UCSD-AML1 (cell line): ENCODE measurements at regions not wholly inside any gene's neighbourhood (a gene's known extent, or its start where the extent isn't known, plus 50 kb on each side); places are given as distances from the start of the nearest gene placed in this dataset.
"Not testable (repeated sequence)": the region's sequence is repeated elsewhere in the genome, so short reads cannot be mapped to it uniquely, and the experiment has no call there.

Source experiments
- DNase-seq: peaks from one replicate; lab custom pipeline; 2025; ENCODE audit not compliant: unreplicated experiment; lab: John Stamatoyannopoulos, UW

DNA sequence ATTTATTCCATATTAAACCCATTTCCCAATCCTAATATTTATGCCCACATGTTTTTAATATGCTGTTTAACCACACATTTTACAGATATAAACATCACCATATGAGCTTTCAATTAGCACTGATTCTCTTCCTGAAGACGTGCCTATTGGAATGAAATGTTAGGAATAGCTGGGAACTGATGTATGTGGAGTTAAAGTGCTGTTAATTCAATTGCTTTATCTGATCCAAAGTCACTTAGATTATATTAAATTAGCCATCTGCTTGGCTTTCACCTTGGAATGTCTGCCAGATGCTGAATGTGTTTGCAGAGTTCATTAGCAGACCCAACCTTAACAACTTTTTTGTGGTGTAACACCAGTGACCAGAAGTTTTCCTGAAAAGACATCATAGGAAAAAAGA, 942.9 kb upstream of the KLHL29 start:
- no peak for DNase-seq

DNA sequence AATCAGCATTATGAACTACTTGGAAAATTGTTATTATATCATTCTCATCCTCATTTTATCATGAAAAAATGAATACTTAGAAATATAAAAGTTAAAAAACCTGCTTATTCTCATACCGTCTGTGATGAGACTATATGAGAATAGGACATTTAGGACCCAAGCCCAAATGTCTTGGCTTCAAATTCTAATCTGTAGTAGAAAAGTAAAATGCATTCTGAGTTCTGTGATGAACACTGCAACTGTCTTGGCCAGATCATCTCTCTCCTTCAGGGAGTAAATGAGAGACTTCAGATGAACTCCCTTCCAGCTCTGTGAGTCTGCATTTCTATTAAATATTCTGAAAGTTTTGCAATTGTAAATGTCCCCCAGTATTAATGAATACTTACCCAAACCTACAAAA, 940.7 kb upstream of the KLHL29 start:
- DNase-seq, result no peak

DNA sequence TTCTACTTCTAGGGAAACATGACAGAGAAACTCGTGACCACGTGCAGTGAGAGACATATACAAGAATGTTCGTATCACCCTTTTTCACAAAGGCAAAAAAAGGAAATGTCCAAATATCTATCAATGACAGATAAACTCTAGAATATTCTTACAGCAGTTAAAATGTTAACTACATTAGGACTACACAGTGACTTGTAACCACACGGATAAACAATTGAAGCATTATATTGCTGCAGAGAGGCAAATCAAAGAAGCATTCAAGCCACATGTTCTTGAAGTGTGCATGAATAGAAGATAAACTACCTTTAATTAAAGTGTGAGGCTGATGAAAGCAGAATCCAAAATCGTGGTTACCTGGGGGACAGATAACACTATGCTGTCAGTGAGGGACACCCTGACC, 935.3 kb upstream of the KLHL29 start:
- DNase-seq, result no peak

DNA sequence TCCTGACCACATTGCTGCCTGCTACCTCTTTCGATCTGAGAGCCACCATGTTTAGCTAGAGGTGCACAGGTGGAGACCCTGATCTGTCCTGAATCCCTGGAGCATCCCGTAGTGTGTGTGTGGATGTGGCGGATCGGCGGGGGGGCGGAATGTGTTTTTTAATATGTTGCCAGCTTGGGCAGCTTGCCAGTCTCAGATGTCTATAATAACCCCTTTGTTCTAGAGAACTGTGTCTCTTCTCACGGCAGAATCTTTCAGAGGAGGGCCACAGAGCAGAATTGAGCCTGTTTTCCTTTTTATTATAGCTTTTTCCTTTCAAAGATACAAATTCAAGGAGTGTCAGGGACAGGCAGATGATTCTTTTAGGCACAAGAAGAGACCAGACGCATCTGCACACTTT, 934.1 kb upstream of the KLHL29 start:
- DNase-seq, result no peak

DNA sequence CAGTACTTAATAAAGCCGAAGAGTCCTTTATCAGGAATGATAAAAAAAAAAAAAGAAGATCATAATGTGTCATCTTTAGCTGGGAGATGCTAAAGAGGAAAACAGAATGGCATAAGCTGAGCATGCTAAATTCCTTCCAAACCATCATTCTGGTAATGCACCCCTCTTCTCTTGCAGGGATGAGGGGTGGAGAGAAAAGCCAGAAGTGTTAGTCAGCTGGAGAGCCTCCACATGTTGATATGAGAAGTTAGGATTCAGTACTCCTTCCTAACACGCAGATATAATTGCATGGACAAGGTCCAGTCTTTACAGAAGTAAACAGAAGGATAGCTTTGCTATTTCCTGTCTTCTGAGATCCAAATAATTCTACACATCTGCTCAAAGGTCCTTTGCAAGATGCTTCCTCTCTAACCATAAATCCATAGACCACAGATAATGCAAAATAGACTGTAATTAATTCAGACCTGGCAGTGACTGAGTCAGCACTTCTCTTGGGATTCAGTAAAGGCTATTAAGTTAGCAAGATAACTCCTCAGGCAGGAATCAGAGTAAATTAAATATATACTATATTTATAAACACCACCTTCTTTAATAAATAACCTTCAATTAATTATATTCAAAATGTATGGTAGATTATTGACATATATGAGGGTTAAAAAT, 930.0 kb upstream of the KLHL29 start:
- no peak for DNase-seq

DNA sequence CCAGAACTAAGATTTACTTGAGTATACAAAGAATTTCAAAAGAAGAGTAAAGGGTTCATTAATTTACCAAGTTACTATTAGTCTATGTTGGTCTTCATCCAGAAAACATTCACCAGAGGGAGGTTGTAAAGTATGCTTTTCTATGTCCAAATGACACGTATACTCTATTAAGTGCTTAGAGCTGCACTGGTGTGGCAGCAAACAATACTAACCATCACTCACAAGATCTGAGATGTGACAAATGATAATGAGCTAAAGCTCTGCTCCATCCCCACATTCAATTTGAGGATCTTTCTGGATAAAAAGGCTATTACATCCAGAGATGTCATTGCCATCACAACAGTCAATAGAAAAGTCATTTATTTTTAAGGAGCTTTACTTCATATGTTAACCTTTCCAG, 926.5 kb upstream of the KLHL29 start:
- DNase-seq, result no peak

DNA sequence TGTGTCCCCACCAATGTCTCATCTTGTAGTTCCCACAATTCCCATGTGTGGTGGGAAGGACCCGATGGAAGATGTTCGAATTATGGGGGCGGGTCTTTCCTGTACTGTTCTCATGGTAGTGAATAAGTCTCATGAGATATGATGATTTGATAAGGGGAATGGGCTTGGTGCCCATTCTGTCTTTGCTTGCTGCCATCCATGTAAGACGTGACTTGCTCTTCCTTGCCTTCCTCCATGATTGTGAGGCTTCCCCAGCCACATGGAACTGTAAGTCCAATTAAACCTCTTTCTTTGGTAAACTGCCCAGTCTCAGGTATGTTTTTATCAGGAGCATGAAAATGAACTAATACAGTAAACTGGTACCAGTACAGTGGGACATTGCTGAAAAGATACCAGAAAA, 909.9 kb upstream of the KLHL29 start:
- DNase-seq, result not testable (repeated sequence)

DNA sequence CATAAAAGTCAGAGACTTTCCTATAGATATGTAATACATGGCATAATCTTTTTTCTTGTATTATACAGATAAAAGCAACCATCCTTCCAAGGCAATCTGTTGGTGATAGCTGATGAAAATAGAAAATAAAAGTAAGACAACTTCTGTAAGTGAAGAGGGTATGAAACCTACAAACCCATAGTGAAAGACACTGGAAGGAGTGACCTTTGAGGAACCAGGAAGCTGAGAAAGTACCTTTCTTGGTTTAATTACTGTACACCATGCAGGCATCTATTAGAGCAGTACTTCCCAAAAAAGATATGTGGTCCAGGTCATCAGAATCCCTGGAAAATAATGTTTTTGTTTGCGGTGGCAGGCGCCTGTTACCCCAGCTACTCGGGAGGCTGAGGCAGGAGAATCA, 906.6 kb upstream of the KLHL29 start:
- no peak for DNase-seq

DNA sequence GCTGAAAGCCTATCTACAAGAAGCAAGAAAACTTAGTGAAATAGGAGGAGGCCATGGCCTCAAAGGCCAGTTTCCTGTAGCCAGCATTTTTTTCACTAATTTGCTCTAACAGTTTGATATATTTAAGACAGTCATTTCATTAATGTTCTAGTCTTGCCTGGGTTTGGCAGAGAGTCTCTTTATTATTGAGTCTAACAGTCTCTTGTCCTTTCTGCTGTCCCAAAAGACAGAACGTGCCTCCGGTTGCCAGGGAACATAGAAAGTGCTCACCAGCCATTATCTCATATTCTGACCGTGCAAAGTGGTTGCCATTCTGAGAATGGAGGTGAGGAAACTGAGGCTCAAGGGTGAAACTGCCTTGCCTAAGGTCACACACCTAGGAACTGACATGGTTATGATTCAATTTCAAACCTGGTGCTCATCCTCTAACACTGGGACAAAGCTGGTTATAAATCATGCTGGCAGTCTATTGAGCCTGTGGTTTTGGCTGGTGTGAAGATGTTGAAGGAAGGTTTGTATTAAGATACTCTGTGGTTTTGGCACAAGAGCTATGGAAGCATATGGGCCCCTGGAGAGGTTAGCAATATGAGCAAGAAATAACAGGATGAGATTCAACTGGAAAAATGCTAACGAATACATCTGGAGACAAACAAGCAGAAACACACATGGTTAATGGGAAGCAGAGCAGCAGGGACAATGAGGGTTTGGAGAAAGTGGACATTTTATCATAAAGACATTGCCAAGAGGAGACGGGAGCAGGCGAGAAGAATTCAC, 903.3 kb upstream of the KLHL29 start:
- no peak for DNase-seq

DNA sequence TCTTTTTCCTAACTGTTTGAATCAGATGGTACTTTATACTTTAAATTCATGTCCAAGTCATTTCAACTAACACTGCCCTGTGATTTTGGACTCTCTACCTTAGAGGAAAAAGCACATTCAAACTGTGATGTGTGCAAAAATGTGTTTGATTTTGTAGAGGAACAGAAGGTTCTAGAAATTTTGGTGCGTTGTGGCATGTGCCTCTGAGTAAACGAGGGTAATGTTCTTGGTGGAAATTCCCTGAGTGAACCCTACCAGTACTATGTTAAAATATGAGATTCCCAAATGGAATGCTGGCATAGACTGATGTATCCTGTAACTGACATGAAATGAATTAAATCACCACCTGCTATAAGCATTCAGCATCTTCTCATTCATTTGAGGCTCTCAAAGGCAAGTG, 901.9 kb upstream of the KLHL29 start:
- DNase-seq, result no peak

DNA sequence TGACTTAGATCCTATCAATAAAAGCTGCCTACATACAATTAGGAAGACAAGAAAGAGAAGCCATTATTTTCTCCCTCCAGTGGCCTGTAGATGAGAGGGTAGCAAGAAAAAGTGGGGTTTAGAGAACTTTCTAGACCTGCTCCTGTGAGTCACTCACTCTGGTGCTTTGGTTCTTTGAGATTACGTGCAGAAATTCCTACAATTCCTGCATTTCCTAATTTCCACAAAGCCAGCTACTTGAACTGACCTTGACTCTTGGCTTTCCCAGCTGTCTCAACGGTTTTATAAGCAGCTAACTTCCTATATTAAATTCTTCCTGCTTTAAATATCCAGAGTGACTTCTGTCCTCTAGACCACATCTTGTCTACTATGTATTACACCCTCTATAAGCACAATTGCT, 899.5 kb upstream of the KLHL29 start:
- no peak for DNase-seq

DNA sequence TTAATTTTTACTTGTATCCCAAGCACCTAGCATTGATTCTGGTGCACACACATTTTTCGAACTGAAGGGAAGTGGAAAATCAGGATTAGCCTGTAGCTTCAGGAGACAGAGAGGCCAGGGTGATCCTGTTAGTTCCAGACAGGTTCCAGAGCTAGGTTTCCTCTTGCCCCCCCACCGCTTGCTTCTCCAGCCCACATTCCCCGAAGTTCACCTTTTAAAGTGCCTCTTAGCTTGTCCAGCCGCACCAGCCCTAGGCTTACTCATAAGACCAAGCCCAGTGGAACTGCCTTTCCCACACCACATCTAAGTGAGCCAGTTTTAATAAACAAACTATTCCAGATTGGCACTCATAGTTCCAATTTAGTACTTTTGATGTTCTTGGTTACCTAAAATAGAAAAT, 898.6 kb upstream of the KLHL29 start:
- no peak for DNase-seq

DNA sequence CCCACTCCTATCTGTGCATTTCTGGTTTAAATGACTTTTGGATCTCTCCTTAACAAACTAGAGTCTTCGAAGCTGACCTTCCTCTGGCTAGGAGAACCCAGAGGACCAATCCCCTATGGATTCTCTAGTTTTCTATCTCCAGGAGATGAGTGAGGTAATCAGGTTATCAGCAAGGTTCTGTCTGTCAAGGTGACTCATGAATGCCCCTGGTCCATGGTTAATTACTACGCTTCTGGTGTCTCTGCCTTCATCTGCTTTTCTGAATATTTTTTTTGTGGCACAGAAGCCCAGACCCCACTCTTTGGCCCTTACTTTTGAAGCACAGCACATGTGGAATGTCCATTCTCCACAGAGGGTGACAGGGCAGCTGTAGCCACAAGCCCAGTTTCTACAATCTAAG, 897.9 kb upstream of the KLHL29 start:
- DNase-seq, result no peak

DNA sequence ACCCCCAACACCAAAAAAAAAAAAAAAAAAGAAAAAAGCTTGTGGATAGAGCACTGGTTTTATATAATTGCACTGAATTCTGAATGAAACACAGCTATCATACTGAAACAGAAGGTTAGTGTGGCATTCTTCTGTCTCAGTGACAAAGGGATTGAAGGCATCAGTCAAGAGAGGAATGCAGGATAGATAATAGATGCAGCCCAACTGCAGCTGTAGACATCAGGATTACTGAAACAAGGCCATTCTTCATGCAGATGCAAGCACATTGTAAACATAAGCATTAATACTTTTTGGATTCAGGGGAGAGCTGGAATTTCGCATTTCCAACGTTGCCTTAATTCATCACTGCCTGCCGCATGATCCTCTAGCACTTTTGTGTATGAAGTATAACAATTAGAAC, 897.4 kb upstream of the KLHL29 start:
- DNase-seq, result no peak

DNA sequence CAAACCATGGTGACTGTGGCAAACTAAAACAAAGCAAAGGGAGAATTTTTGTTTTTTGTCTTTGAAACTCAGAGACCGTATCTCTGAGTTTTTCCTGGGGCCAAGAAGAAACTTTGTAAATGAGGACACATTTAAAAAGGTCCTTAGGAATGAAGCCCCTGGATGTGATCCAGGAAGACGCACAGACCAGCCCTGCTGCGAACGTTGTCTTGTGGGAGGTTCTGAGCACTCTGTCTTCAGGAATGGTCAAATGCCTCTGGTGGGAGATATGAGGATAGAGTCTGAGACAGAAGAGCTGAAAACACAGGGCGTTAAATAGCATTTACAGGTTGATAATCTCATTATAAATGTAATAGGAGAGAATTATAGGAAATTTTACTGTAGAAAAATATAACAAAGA, 893.5 kb upstream of the KLHL29 start:
- no peak for DNase-seq

DNA sequence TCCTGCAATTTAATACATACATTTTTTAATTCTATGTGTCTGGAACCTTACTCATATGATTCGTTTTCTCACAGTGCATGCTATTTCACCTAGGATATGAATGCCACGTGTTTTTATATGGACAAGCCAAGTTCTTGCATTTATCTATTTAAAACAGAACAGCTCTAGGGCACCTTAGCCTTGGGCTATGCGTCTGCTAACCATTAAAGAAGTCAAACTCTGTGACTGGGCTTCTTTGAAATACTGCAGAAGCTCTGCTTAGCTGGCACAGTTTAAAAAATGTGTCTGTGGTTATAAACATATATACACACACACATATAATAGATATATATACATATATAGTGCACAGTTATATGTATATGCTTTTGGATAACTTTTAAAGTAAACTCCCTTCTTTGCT, 890.8 kb upstream of the KLHL29 start:
- no peak for DNase-seq

DNA sequence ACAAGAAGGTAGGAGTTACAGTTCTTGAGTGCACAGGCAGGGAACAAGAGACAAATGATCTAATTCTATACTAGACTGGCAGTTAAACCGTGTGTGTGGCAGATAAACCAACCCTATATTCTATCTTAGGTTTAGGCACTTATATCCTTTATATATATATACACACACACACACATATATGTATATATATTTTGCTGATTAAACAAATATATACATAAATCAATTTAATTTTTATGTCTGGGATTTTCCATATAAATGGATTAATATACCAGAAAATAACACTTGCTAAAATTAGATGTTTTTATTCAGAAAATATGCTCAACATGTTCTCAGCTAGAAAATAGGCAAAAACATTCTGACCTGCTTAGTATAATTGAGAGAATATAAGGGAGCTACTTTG, 887.9 kb upstream of the KLHL29 start:
- no peak for DNase-seq

DNA sequence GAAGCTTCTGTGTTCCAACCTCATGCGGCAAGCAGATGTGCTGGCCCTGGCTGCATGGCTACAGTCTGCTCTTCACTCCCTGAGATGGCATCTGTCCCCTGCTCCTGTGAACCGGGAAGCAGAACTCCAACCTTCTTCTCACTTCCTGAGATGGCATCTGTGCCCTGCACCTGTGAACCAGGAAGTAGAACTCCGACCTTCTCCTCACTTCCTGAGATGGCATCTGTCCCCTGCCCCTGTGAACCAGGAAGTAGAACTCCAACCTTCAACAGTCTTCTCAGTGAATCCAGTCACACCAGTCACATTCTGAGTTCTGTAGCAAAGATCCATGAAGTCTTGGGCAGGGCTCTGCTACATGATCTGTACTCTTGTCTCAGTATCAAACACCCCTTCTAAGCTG, 887.2 kb upstream of the KLHL29 start:
- DNase-seq, result no peak

DNA sequence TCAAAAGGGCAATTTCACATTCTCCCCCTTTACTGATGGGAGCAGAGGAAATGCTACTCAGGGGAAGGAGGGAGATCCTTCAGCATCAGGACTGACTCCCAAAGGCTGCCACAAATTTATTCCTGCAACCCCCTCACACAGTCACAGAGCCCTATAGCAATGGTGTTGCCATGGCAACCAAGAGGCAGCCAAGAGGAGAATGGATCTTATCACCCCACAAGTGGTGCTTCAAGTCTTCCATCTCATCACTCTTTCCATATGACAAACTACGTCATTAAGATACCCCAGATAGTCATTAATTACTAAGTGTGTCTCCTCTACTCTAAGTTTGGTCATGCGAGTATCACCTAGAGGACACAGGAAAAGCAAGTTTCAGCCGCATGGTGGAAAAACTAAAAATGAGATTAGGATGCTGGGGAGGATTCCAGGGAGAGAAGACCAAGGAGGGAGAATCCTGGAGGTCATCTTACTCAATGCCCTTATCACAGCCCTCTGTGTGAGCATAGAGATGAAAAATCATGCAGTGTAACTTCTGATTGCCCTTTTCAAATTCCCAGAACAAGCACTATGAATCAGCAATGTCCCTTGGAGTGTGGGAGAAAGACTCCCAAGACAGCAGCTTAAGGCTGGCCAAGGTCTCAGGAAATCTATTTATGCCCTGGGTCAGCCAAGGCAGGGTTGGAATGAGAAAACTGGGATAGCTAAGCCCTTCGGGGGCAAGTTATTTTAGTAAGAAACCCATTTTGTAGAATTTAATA, 885.7 kb upstream of the KLHL29 start:
- no peak for DNase-seq

DNA sequence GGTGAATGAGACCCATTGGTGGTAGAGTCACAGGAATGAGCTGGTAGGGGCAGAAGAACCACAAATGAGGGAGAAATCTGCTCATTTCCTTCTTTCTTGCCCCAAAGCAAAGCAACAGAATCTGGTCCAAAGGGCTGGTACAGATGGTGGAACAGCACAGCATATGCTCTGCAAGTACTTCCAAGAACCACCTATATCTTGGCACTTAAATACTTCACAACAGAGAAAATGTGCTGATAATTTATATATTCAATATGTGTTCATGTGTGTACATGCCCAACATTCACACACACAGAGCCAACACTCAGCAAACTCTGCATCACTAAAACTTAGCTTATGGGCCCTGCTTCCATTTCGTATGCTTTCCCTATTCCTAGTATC, 884.4 kb upstream of the KLHL29 start:
- no peak for DNase-seq

DNA sequence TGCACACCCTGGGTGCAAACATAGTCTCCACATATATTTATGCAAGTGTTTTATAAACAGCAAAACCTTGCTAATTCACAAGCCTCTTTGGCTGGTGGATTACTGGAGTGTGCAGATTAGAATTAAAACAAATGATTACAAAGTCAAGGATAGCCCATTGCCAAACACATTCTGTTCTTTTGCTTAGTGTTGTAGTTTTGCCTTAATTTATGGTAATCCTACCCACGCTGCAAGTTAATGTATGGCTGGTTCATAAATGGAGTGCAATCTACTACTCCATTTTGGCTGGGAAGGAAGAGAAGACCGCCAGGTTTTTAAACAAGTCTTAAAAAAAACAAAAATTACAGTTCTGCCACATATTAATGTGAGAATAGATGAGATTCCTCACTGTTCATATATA, 883.1 kb upstream of the KLHL29 start:
- DNase-seq, result no peak

DNA sequence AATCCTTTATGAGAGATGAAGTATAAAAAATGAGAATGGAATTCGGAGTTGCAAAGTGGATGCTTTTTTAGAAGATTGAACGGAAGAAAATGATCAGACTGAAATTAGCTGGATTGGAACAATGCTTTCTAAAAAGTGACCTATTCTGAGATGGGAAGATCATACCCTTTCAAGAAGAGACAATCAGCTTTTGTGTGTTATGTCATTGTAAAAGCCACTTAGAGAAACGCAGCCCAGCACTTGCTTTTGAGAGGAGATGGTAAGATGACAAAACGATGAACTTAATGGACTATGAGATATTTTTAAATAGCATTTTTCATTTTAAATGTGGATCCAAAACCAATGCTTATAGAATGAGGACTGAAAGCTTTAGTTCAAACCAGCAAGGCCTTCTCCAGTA, 871.4 kb upstream of the KLHL29 start:
- DNase-seq, result no peak
